Memory B cell (primary cell): ENCODE measurements at regions not wholly inside any gene's neighbourhood (a gene's known extent, or its start where the extent isn't known, plus 50 kb on each side); places are given as distances from the start of the nearest gene placed in this dataset.

Experiments
- ATAC-seq: fragments of 150-1000 bp; cut with Tn5 transposase; 2 replicates; pipeline ENCODE4 v1.10.0; 2021; ENCODE audit warnings: low read depth, mild to moderate bottlenecking, moderate library complexity
- DNase-seq, 2 donors: peaks; one replicate each; pipeline ENCODE4 v3.0.0; 2022; ENCODE audit warnings: low spot score in 2 of 2
- H3K27ac Mint-ChIP-seq: one replicate; pipeline ENCODE4 v1.8.0; 2022; ENCODE audit warnings: mild to moderate bottlenecking, moderate library complexity, mixed read lengths
- H3K27me3 Mint-ChIP-seq: one replicate; pipeline ENCODE4 v1.8.0; 2022; ENCODE audit warnings: mixed read lengths
- H3K36me3 Mint-ChIP-seq: one replicate; pipeline ENCODE4 v1.8.0; 2022; ENCODE audit warnings: mild to moderate bottlenecking, mixed read lengths
- H3K4me1 Mint-ChIP-seq: one replicate; pipeline ENCODE4 v1.8.0; 2022; ENCODE audit warnings: mixed read lengths
- H3K4me3 Mint-ChIP-seq: one replicate; pipeline ENCODE4 v1.8.0; 2022; ENCODE audit warnings: mild to moderate bottlenecking, moderate library complexity, mixed read lengths
- H3K9me3 Mint-ChIP-seq: one replicate; pipeline ENCODE4 v1.8.0; 2022; ENCODE audit warnings: mixed read lengths

DNA sequence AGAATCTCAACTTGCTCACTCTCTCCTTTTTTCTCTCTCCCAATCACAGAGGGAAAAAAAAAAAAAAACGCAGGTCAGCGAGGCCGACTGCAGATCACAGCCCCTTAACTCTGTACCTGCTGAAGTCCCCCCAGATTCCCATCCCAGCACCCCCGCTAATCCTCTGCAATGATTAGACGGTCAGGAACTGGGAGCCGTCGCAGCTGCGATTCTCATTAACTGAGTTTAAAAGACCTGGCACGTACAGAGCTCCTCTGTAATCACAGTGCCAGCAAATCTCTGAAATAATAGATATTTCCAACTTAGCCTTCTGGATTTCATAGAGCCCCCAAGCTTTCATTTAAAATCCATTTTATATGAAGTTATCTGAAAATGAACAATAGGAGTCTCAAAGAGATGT is 84.4 kb downstream of the ANKRD60 start:
- Mint-ChIP-seq H3K9me3 (peaks cover 2% of the 10 kb centered on the region), H3K4me1 (no peaks in the 10 kb centered on the region), H3K36me3 (no peaks in the 10 kb centered on the region), H3K4me3 (no peak overlapping the region), H3K27me3 (peaks cover 10% of the 10 kb centered on the region), H3K27ac (no peak overlapping the region)
- ATAC-seq (no peak), DNase-seq (no peak)

DNA sequence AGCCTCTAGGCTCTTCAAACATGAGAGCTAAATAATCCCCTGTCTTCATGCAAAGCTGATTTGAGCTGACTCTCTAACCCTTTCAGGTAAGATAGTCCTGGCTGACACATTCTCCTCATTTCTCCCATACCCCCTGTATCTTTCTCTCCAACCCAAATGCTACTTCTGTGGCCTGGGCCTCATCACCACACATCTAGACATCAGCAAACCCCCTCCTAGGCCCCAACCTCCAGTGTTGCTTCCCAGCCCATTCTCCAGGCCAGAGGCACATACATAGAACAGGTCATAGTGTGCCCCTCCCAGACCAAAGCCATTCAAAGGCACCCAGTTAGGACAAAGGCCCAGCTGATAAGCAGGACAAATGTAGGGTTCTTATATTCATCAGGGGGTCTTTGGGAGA is 84.9 kb downstream of the ANKRD60 start:
- Mint-ChIP-seq H3K27ac (no peak overlapping the region), H3K4me3 (no peak overlapping the region), H3K27me3 (peaks cover 8% of the 10 kb centered on the region), H3K4me1 (no peaks in the 10 kb centered on the region), H3K9me3 (peaks cover 2% of the 10 kb centered on the region), H3K36me3 (no peaks in the 10 kb centered on the region)
- DNase-seq (no peak), ATAC-seq (no peak)

DNA sequence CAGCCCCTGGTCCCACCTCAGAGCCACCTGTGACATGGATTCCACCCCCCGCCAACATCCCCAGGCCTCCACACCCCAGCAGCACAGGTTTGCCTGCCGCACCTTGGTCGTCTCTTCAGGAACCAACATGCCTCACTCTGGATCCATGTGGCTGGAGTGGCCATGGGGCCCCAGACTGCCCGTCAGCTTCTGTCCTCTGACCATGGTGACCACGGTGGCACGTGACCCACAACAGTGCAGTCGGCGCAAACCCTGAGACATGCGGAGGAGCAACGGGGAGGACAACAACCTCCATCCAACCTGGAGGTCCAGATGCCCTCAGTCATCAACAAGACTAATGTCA is 85.6 kb downstream of the ANKRD60 start:
- H3K4me3 Mint-ChIP-seq: no peak overlapping the region
- no peak overlapping the region for H3K27ac Mint-ChIP-seq
- no peaks in the 10 kb centered on the region for H3K36me3 Mint-ChIP-seq
- peaks cover 11% of the 10 kb centered on the region for H3K27me3 Mint-ChIP-seq
- H3K4me1 Mint-ChIP-seq: no peaks in the 10 kb centered on the region
- DNase-seq: no peak
- H3K9me3 Mint-ChIP-seq: no peaks in the 10 kb centered on the region
- no peak for ATAC-seq

DNA sequence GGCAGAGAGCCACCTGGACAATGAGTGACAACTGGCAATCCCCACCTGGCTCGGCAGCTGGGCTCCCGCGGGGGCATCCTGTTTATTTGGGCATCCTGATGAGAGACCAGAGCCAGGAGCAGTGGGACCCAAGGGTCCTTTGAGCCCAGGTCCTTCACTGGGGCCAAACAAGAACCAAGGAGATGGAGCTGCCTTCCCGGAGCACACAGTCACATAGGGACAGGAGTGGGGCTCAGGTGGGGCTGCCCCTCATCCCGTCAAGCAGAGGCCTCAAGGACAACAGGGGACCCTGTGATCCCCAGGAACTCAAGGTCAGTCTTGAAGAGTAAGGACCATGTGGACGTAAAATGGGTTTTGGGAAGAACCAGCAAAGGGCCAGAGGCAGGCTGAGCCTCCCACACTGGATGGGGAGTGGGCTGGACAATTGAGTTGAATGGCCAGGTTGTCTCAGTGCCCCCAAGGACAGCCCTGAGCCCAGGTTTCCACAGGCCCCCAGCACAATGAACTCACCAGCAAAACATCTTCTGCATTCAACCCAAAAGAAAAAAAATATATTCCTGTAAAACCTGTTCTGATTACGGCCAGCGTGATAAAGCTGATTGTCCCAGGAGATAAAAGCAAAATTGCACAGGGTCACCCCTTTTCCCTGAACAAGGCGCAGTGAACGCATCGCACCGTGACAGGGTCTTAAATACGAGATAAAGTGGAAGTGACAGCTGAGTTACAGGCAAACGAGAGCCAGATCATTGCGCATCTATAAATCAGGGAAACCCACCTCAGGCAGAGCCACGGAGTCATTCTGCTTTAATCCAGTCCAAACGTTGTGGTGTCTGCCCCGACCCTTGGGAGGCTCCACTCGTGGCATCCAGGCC is 86.2 kb downstream of the ANKRD60 start:
- no peaks in the 10 kb centered on the region for H3K4me1 Mint-ChIP-seq
- no peak for ATAC-seq
- H3K27ac Mint-ChIP-seq: no peak overlapping the region
- H3K27me3 Mint-ChIP-seq: peaks cover 13% of the 10 kb centered on the region
- H3K36me3 Mint-ChIP-seq: no peaks in the 10 kb centered on the region
- no peak for DNase-seq
- no peaks in the 10 kb centered on the region for H3K9me3 Mint-ChIP-seq
- no peak overlapping the region for H3K4me3 Mint-ChIP-seq

DNA sequence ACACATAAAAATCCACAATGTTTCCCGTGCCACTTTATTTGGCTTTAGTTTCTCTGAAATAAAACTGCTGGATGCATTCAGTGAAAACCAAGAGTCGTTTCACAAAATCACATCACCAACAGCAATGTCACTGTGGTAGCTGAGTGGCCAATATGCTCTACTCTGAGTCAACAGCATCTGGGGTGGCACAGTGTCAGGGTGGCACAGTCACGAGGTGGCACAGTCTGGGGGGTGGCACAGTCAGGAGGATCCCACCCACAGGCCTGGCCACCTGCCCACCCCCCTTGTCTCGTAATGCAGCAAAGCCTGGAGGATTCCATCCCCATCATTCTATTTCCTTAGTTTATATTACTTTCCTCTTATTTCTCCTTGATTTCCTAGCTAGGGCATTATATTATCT is 87.0 kb downstream of the ANKRD60 start:
- Mint-ChIP-seq H3K27ac (no peak overlapping the region), H3K4me1 (no peaks in the 10 kb centered on the region), H3K36me3 (no peaks in the 10 kb centered on the region), H3K27me3 (peaks cover 16% of the 10 kb centered on the region), H3K4me3 (no peak overlapping the region), H3K9me3 (no peaks in the 10 kb centered on the region)
- ATAC-seq (no peak), DNase-seq (no peak)

DNA sequence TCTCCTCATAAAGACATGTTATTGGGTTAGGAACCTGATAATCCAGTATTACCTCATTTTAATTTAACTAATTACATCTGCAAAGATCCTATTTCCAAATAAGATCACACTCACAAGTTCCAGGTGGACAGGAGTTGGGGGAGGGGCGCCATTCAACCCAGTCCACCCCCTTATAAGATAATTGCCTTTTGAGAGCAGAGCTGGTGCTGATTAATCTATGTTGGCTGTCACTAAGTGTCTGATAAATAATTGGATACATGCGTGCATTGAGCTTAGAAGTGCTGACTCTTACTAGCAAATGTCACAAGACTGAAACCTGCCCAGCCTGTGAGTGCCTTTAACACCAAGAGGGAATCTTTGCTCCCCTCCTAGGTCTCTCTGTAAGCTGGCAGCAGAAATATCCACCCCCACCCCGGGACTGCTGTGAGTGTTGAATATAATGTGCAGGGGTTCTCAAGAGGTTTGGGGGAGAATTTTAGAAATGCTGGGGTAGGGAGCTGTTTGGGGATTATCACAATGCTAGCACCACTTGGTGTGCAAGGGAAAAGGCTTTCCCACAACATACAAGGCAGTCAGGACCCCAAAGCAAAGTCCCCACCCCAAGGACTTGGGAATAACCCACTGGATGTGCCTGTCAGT is 87.5 kb downstream of the ANKRD60 start:
- H3K4me3 Mint-ChIP-seq: no peak overlapping the region

DNA sequence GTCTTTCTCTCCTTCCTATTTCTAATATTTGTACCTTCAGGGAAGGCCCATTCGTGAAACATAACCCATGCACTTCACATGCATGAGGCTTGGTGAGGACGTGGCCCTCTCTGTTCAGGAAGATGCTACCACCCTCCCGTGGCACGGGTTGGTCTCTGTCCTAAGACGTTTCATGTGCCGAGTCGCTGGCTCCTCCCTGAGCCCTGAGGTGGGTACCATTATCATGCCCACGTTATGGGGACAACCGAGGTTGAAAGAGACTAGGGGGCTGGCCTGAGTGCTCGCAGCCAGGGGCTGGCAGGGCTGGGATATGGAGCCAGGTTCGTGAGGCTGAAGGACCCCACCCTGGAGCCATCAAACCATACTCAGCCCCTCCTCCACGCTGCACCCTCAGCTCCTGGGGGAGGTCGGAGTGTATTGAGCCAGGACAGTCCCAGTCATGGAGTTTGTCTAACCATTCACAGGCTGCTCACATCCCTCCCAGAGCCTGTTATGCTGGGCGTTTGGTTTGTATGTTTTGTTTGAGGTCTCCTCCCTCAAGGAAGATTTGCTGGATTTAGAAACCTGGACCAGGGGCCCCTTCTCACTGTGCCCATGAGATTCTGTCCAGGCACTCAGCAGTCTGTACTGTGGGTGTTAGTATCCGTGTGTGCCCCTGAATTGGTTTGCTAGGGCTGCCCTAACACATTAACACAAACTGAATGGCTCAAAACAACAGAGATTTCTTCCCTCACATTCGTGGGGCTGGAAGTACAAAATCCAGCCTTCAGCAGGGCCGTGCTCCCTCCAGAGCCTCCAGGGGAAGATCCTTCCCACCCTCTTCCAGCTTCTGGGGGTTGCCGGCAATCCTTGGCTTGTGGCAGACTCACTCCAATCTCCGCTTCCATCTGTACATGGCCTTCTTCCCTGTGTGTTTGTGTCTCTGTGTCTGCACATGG is 88.3 kb downstream of the ANKRD60 start:
- Mint-ChIP-seq H3K36me3 (no peaks in the 10 kb centered on the region), H3K27ac (no peak overlapping the region), H3K4me3 (no peak overlapping the region), H3K27me3 (peaks cover 17% of the 10 kb centered on the region), H3K4me1 (peaks cover 2% of the 10 kb centered on the region), H3K9me3 (no peaks in the 10 kb centered on the region)
- no peak for DNase-seq
- ATAC-seq: no peak

More for the DNA sequence above, 87.5 kb downstream of the ANKRD60 start:
- Mint-ChIP-seq H3K27ac (no peak overlapping the region), H3K4me1 (no peaks in the 10 kb centered on the region), H3K36me3 (no peaks in the 10 kb centered on the region), H3K9me3 (no peaks in the 10 kb centered on the region), H3K27me3 (peaks cover 16% of the 10 kb centered on the region)
- DNase-seq (no peak), ATAC-seq (no peak)

DNA sequence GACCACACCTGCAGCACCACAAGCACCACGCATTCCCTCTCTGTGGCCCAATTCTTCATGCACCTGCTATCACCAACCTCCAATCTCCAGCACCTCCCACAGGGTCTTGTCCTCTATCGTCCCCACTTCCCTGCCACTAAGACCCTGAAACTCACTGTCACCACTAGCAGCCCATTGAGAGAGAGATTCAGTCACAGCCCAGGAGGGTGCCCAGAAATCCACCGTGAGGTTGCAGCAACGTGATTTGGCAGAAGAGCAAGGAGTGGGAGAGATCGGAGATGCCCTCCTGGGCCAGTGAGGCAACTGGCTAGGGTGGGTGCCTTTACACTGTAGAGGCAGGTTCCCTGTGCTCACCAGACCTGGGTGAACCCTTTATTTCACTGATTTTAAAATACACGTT is 90.1 kb downstream of the ANKRD60 start:
- peaks cover 2% of the 10 kb centered on the region for H3K4me1 Mint-ChIP-seq
- H3K36me3 Mint-ChIP-seq: no peaks in the 10 kb centered on the region
- no peak overlapping the region for H3K27ac Mint-ChIP-seq
- H3K9me3 Mint-ChIP-seq: no peaks in the 10 kb centered on the region
- peaks cover 21% of the 10 kb centered on the region for H3K27me3 Mint-ChIP-seq
- ATAC-seq: no peak
- H3K4me3 Mint-ChIP-seq: no peak overlapping the region
- DNase-seq: no peak

DNA sequence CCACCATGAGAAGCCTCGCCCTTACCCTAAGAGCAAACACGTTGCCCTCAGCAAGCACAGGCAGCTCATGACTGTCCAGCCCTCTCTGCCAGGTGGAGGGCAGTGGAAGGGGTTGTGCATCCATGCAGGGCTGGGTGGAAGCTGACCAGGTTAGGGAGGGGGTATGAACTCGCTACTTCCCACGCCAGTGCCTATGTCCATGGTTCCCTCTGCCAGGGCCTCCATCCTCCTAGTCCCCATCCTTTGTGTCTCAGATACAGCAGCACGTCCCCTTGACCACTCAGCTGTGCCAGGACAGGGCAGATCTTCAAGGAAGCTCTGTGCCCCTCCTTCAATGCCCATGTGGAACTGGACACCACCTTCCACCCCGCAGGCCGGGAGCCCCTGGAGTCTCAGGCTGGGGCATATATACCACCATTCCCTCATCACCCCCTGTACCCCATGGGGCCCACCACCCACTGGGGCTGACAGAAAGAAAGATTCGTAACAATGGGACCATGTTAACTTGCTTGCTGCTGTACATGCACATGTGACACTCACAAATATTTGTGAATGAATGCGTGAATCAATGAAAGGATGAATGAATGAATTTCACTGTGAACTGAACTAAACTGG is 90.7 kb downstream of the ANKRD60 start:
- Mint-ChIP-seq H3K36me3 (no peaks in the 10 kb centered on the region), H3K4me1 (peaks cover 2% of the 10 kb centered on the region), H3K9me3 (no peaks in the 10 kb centered on the region), H3K4me3 (no peak overlapping the region), H3K27ac (no peak overlapping the region), H3K27me3 (peaks cover 21% of the 10 kb centered on the region)
- DNase-seq (no peak), ATAC-seq (no peak)

DNA sequence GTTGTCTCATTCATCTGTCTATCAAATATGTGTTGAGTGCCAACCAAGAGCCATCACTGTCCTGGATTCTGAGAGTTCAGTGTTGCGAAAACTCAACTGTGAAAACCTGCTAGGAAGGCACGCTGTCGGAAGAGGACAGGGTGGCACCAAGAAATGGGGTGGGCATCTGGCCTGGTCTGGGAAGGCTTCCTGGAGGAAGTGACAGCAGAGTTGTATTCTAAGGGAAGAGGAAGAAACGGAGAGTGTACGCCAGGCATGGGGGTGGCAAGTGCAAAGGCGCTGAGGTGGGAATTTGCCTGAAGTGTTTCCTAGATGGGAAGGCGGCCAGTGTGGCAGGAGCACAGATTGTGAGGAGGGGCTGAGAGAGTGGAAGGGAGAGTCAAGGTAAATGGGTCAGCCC is 91.2 kb downstream of the ANKRD60 start:
- Mint-ChIP-seq H3K4me1 (peaks cover 2% of the 10 kb centered on the region), H3K27ac (no peak overlapping the region), H3K9me3 (no peaks in the 10 kb centered on the region), H3K36me3 (no peaks in the 10 kb centered on the region), H3K27me3 (peaks cover 21% of the 10 kb centered on the region), H3K4me3 (no peak overlapping the region)
- DNase-seq: no peak
- no peak for ATAC-seq

DNA sequence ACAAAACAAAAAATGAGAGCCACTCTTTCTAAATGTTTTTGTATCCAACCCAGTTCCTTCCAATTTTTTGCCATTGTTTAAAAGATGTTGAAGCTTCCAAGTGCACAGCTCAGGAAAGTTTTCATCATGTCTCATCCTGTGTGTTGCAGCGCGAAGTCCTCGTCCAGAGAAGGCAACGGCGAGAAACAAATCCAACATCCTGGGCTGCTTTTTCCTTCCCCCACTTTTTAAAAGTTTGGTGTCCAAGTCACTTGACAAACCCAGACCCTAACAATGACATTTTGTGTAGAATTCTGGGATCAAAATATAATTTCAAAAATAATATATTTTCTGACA is 92.3 kb downstream of the ANKRD60 start:
- no peak overlapping the region for H3K4me3 Mint-ChIP-seq
- H3K27me3 Mint-ChIP-seq: peaks cover 28% of the 10 kb centered on the region
- ATAC-seq (no peak), DNase-seq (no peak)
- peaks cover 2% of the 10 kb centered on the region for H3K4me1 Mint-ChIP-seq
- no peaks in the 10 kb centered on the region for H3K9me3 Mint-ChIP-seq
- H3K36me3 Mint-ChIP-seq: no peaks in the 10 kb centered on the region
- H3K27ac Mint-ChIP-seq: no peak overlapping the region

DNA sequence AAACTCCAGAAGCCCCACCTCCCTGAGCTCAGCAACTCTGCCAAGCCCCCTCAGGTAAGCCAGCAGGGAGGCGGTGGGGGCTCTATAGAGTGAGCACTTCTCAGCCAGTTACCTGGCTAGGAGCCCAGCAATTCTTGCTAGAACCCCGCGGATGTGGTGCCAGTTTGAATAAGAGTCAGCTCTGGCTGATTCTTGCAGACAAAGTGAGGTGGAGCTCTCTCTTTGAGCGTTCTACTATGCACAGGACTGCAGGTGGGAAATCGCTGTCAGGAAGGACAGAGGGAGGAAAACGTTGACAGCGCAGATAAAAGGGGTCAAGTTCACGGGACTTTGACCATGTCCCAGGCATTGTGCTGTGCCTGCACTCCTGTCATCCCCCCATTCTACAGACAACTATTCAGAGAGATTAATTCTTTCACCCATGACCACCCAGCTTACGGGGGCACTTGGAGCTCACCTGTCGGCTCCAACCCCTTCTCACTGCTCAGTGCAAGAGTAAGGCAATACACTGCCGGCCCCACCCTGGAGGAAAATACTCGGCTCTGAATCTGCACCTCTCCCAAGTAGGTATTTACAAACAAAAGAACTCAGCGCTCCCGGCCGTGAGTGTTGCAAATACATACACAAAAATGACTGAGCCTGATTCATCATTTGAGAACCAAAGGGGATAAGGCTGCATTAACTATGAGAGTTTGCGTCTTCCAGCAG is 92.9 kb downstream of the ANKRD60 start:
- no peak for DNase-seq
- Mint-ChIP-seq H3K9me3 (no peaks in the 10 kb centered on the region), H3K36me3 (no peaks in the 10 kb centered on the region), H3K27me3 (peaks cover 28% of the 10 kb centered on the region), H3K27ac (no peak overlapping the region), H3K4me3 (no peak overlapping the region), H3K4me1 (peaks cover 2% of the 10 kb centered on the region)
- no peak for ATAC-seq

DNA sequence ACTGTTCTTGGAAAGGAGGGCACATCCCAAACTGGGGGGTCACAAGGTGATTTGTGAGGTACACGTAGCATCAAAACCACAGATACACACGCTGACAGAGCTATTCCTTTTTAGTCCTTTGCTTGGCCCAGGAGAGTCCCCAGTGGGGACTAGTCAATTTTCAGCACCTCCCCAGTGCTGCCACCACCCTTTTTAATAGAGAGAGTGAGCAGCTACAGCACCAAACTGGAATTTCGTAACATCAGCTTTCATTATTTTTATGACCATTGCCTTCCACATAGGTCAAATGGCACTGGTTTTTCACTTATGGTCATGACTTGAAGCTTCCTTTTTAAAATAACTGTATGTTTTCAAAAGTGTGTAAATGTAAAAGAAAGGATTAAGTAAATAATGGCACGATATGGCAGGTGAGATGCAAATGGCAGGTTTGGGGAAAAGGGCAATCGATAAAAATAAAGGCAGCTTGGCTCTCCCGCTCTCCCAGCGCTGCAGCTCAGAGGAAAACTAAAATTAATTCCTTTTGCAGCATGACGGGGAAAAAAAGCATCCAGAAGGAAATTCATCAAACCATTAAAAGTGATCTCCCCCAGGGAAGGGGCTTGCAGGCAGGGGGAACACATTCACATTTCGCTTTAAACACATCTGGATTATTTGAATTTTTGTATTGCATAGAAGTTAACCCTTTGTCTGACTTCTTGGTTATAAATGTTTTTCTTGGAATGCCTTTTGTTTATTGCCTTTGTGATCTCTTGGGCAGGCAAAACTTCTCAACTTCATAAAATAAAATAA is 95.2 kb downstream of the ANKRD60 start:
- Mint-ChIP-seq H3K27ac (no peak overlapping the region), H3K27me3 (peaks cover 30% of the 10 kb centered on the region), H3K4me1 (peaks cover 2% of the 10 kb centered on the region), H3K9me3 (no peaks in the 10 kb centered on the region), H3K4me3 (no peak overlapping the region), H3K36me3 (no peaks in the 10 kb centered on the region)
- DNase-seq: no peak
- ATAC-seq: no peak
